Endothelial cell (in vitro differentiated cells): ENCODE measurements at regions not wholly inside any gene's neighbourhood (a gene's known extent, or its start where the extent isn't known, plus 50 kb on each side); places are given as distances from the start of the nearest gene placed in this dataset.
A peak's percentile ranks its signal among the peaks of the same experiment; 100 is the strongest.

Source experiments
- DNase-seq: peaks from one replicate; pipeline ENCODE4 v3.0.0; 2021; ENCODE audit warnings: low spot score
- H3K27ac Mint-ChIP-seq: one replicate; pipeline ENCODE4 v1.8.0; 2021; ENCODE audit warnings: mixed read lengths, inconsistent platforms; ENCODE audit not compliant: unreplicated experiment
- H3K27me3 Mint-ChIP-seq: one replicate; pipeline ENCODE4 v1.8.0; 2021; ENCODE audit warnings: mild to moderate bottlenecking, moderate library complexity, mixed read lengths, inconsistent platforms; ENCODE audit not compliant: unreplicated experiment
- H3K36me3 Mint-ChIP-seq: one replicate; pipeline ENCODE4 v1.8.0; 2021; ENCODE audit warnings: mild to moderate bottlenecking, low read depth, mixed read lengths, inconsistent platforms; ENCODE audit not compliant: unreplicated experiment
- H3K4me1 Mint-ChIP-seq: one replicate; pipeline ENCODE4 v1.8.0; 2021; ENCODE audit warnings: mild to moderate bottlenecking, mixed read lengths, inconsistent platforms; ENCODE audit not compliant: unreplicated experiment
- H3K4me3 Mint-ChIP-seq: one replicate; pipeline ENCODE4 v1.8.0; 2021; ENCODE audit warnings: mild to moderate bottlenecking, mixed read lengths, inconsistent platforms; ENCODE audit not compliant: unreplicated experiment
- H3K9me3 Mint-ChIP-seq: one replicate; pipeline ENCODE4 v1.8.0; 2021; ENCODE audit warnings: mixed read lengths, inconsistent platforms; ENCODE audit not compliant: unreplicated experiment
- CTCF ChIP-seq: fragments of 200-600 bp; sonication (generic); IDR thresholded peaks from one replicate; pipeline ENCODE4 v1.5.0; 2021; ENCODE audit warnings: antibody characterized with exemption; ENCODE audit not compliant: unreplicated experiment

DNA sequence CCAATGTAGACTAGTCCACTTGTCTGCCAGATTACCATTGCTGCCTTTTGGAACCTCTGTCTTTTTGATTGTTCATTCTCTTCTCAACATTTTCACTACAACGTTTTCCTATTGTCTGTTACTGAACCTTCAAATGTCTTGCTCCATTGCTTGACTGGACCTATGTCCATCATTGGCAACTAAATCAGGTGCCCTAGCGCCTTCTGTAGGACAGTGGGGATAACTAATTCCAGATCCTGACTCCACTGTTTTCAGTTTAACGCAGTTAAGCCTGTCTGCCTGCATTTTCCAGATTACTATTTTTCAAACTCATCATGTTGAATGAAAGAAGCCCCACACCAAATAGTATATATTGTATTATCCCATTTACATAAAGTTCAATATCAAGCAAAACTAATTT, 433.6 kb downstream of the RNF144B start:
- DNase-seq = no peak
- Mint-ChIP-seq H3K27me3 (no peaks in the 10 kb centered on the region), H3K4me1 (no peaks in the 10 kb centered on the region), H3K36me3 (no peaks in the 10 kb centered on the region), H3K9me3 (no peaks in the 10 kb centered on the region), H3K27ac (no peak overlapping the region), H3K4me3 (no peak overlapping the region)
- TF ChIP-seq CTCF = no peak

DNA sequence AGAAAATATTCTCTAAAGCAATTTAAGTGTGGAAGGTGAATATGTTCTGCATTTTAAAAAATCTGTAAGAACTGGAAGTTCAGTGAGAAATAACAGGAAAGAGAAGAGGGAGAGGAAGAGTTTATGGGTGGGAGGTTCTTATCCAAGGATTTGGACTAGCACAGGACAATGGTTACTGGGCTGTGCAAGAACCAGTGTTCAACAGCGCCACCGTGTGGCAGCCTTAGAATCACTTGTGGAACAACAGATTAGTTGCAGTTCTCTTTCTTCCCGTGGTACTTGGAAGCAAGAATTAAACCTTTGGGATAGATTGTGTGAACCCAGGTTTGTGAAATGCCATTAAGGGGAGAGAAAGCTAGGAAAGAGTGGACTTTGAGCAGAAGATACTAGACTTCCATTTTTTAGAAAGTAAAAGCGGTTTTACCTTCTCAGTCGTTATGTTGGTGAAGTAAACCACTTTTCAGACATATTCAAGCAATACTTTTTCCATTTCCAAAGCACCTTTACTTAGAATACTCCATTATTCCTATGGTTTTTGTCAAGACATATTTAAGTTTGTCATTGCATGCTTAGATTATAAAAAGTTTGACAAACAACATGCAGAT, 436.7 kb downstream of the RNF144B start:
- Mint-ChIP-seq H3K4me1 (no peaks in the 10 kb centered on the region), H3K36me3 (no peaks in the 10 kb centered on the region), H3K9me3 (no peaks in the 10 kb centered on the region), H3K27me3 (no peaks in the 10 kb centered on the region), H3K4me3 (no peak overlapping the region), H3K27ac (no peak overlapping the region)
- peak; percentile 48 for DNase-seq
- peak; percentile 97 for TF ChIP-seq CTCF

DNA sequence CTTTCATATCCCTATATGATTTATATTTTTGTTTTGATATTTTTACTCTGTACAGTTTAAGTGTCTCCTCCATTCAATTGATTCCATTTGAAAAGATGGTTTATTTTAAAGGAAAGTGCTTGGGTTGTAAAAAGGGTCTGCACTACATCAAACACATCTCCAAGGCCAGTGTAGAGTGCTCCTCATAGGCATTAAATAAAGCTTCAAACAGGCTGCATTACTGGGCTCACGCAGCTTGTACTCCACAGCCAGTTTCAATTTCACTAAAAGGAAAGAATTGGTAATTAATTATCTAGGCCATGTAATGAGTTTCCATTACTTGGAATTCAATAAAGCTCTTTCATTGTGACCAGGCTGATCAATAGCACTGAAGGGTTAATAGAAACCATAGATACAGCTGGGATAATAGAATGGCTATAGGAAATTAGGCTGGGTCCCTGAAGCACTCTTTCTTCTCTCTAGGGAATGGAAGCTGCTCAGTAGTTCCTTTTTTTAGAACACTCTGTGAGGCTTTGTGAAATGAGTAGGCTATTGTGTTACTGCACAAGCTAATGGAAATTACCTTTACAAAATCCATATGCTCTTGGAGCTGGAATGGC, 442.2 kb downstream of the RNF144B start:
- no peak for DNase-seq
- Mint-ChIP-seq H3K9me3 (no peaks in the 10 kb centered on the region), H3K27me3 (no peaks in the 10 kb centered on the region), H3K27ac (no peak overlapping the region), H3K4me1 (no peaks in the 10 kb centered on the region), H3K4me3 (no peak overlapping the region), H3K36me3 (no peaks in the 10 kb centered on the region)
- no peak for TF ChIP-seq CTCF

DNA sequence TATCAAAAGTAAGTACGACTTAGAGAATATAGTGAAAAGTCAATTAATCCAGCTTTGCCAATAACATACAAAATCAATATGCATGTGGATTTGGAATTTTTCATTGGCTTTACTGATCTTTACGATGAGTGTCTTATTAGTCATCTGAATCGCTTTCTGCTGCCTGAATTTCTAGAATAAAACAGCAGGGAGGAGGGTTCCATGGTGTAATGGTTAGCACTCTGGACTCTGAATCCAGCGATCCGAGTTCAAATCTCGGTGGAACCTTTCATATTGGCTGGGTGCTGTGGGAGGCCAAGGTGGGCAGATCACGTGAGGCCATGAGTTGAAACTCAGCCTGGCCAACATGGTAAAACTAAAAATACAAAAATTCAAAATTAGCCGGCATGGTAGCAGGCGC, 448.8 kb downstream of the RNF144B start:
- DNase-seq = no peak
- no peaks in the 10 kb centered on the region for H3K36me3 Mint-ChIP-seq
- no peaks in the 10 kb centered on the region for H3K4me1 Mint-ChIP-seq
- no peaks in the 10 kb centered on the region for H3K27me3 Mint-ChIP-seq
- no peak overlapping the region for H3K27ac Mint-ChIP-seq
- no peak overlapping the region for H3K4me3 Mint-ChIP-seq
- TF ChIP-seq CTCF = no peak
- no peaks in the 10 kb centered on the region for H3K9me3 Mint-ChIP-seq

DNA sequence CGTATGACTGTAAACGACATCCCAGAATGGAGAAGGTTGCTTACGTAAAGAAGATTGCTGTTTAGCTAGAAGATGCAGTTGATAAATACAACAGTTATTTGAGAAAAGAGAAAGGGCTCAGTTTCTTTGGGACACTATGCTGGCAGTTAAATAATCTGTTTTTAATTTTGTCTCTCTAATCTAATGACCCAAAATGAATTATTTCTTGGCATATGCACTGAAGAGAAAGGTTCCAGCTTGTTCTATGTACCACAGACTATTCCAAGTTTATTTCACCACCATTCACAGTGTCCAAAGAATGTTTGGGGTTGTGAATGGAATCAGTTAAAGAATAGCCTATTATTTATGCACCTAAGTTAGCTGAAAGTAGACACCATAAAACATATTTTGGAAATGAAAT, 449.9 kb downstream of the RNF144B start:
- Mint-ChIP-seq H3K27me3 (no peaks in the 10 kb centered on the region), H3K36me3 (no peaks in the 10 kb centered on the region), H3K9me3 (no peaks in the 10 kb centered on the region), H3K4me3 (no peak overlapping the region), H3K27ac (no peak overlapping the region), H3K4me1 (no peaks in the 10 kb centered on the region)
- no peak for TF ChIP-seq CTCF
- DNase-seq = no peak
